ENCODE measurements at regions not wholly inside any gene's neighbourhood (a gene's known extent, or its start where the extent isn't known, plus 50 kb on each side); places are given as distances from the start of the nearest gene placed in this dataset.

DNA sequence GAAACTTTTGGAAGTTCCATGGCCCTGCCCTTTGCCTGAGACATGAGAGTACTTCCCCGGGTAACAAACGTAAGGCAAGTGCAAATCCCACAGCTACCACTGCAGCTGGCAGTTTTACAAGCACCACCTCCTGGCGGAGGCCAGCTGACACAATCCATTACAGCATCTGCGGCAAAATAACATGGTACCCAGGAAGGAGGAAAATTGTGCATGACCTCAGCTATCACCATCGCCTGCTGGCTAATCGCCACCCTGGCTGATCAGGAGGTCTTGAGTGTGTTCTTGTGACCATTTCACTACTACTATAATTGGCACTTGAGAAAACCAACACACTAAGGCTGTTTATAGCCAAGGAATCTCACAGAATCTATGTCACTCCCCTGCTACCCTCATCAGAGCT is 71.7 kb upstream of the SERPINE2 start:
- Mint-ChIP-seq H3K36me3 (ENCODE audit: unreplicated experiment) (no peaks in the 10 kb centered on the region), H3K27ac (ENCODE audit: unreplicated experiment) (no peak overlapping the region), H3K9me3 (ENCODE audit: unreplicated experiment) (peaks cover 3% of the 10 kb centered on the region), H3K4me3 (ENCODE audit: unreplicated experiment) (no peak overlapping the region), H3K4me1 (ENCODE audit: low read depth, unreplicated experiment) (no peaks in the 10 kb centered on the region), H3K27me3 (ENCODE audit: unreplicated experiment) (peaks cover 2% of the 10 kb centered on the region)
- TF ChIP-seq, protein P1, sequence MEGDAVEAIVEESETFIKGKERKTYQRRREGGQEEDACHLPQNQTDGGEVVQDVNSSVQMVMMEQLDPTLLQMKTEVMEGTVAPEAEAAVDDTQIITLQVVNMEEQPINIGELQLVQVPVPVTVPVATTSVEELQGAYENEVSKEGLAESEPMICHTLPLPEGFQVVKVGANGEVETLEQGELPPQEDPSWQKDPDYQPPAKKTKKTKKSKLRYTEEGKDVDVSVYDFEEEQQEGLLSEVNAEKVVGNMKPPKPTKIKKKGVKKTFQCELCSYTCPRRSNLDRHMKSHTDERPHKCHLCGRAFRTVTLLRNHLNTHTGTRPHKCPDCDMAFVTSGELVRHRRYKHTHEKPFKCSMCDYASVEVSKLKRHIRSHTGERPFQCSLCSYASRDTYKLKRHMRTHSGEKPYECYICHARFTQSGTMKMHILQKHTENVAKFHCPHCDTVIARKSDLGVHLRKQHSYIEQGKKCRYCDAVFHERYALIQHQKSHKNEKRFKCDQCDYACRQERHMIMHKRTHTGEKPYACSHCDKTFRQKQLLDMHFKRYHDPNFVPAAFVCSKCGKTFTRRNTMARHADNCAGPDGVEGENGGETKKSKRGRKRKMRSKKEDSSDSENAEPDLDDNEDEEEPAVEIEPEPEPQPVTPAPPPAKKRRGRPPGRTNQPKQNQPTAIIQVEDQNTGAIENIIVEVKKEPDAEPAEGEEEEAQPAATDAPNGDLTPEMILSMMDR (IDR thresholded peaks at IDR 0.05; ENCODE audit: partially characterized antibody, unreplicated experiment): no peak
- DNase-seq: no peak

DNA sequence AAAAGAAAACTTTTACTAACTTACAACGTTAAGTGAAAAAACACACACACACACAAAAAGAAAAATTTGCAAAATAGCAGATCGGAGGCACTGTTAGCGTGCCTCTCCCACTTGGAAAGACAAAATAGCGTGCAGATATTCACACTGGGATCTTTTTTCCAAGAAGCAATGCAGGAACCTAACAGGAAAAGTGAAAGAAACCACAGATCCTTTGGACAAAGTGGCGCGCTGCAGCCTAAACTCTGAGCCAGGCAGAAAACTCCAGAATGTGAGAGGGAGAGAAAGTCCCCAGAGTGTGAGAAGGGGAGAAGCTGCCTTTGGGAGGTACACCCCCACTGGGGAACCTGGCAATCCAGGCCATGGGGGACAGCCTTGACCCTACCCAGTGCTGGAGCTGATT is 70.7 kb upstream of the SERPINE2 start:
- no peak for DNase-seq
- H3K9me3 Mint-ChIP-seq (ENCODE audit: unreplicated experiment): peaks cover 1% of the 10 kb centered on the region
- H3K27ac Mint-ChIP-seq (ENCODE audit: unreplicated experiment): no peak overlapping the region
- H3K4me1 Mint-ChIP-seq (ENCODE audit: low read depth, unreplicated experiment): no peaks in the 10 kb centered on the region
- H3K27me3 Mint-ChIP-seq (ENCODE audit: unreplicated experiment): no peaks in the 10 kb centered on the region
- no peak overlapping the region for H3K4me3 Mint-ChIP-seq (ENCODE audit: unreplicated experiment)
- no peaks in the 10 kb centered on the region for H3K36me3 Mint-ChIP-seq (ENCODE audit: unreplicated experiment)
- TF ChIP-seq, protein P1 (IDR thresholded peaks at IDR 0.05; ENCODE audit: partially characterized antibody, unreplicated experiment): no peak

DNA sequence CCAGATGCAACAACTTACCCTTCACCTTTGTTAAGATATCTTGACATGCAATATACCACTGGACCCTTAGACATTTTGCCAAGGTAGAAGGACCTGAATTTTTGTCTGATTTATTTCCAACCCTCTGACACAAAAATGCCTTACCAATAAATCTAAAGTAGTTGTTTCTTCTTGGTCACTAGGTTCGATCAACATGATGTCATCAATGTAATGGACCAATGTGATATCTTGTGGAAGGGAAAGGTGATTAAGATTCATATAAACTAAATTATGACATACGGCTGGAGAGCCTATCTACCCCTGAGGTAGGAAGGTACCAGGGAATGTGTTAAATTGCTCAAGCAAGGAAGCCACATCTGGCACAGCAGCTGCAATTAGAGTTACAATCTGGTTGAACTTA is 67.7 kb upstream of the SERPINE2 start:
- Mint-ChIP-seq H3K27me3 (ENCODE audit: unreplicated experiment) (no peaks in the 10 kb centered on the region), H3K4me1 (ENCODE audit: low read depth, unreplicated experiment) (no peaks in the 10 kb centered on the region), H3K36me3 (ENCODE audit: unreplicated experiment) (no peaks in the 10 kb centered on the region), H3K4me3 (ENCODE audit: unreplicated experiment) (no peak overlapping the region), H3K27ac (ENCODE audit: unreplicated experiment) (no peak overlapping the region), H3K9me3 (ENCODE audit: unreplicated experiment) (no peaks in the 10 kb centered on the region)
- DNase-seq: no peak
- TF ChIP-seq, protein P1 (IDR thresholded peaks at IDR 0.05; ENCODE audit: partially characterized antibody, unreplicated experiment): no peak

GRCh38 chr2:224104668-224105386 is 65.7 kb upstream of the SERPINE2 start:
- H3K36me3 Mint-ChIP-seq (ENCODE audit: unreplicated experiment): no peaks in the 10 kb centered on the region
- no peak overlapping the region for H3K27ac Mint-ChIP-seq (ENCODE audit: unreplicated experiment)
- no peak for DNase-seq
- H3K9me3 Mint-ChIP-seq (ENCODE audit: unreplicated experiment): peaks cover 3% of the 10 kb centered on the region
- H3K4me1 Mint-ChIP-seq (ENCODE audit: low read depth, unreplicated experiment): no peaks in the 10 kb centered on the region
- TF ChIP-seq, protein P1 (IDR thresholded peaks at IDR 0.05; ENCODE audit: partially characterized antibody, unreplicated experiment): no peak
- no peaks in the 10 kb centered on the region for H3K27me3 Mint-ChIP-seq (ENCODE audit: unreplicated experiment)
- H3K4me3 Mint-ChIP-seq (ENCODE audit: unreplicated experiment): no peak overlapping the region

- no peaks in the 10 kb centered on the region for H3K27me3 Mint-ChIP-seq (ENCODE audit: unreplicated experiment)
- H3K9me3 Mint-ChIP-seq (ENCODE audit: unreplicated experiment): peaks cover 3% of the 10 kb centered on the region
- H3K36me3 Mint-ChIP-seq (ENCODE audit: unreplicated experiment): no peaks in the 10 kb centered on the region
- H3K27ac Mint-ChIP-seq (ENCODE audit: unreplicated experiment): no peak overlapping the region
- H3K4me1 Mint-ChIP-seq (ENCODE audit: low read depth, unreplicated experiment): no peaks in the 10 kb centered on the region
- no peak overlapping the region for H3K4me3 Mint-ChIP-seq (ENCODE audit: unreplicated experiment)
- no peak for DNase-seq
- TF ChIP-seq, protein P1 (IDR thresholded peaks at IDR 0.05; ENCODE audit: partially characterized antibody, unreplicated experiment): no peak
Measured at GRCh38 chr2:224103651-224104050, 64.6 kb upstream of the SERPINE2 start.

Measured in glutamatergic neuron (in vitro differentiated cells).